Activated naive CD4-positive, alpha-beta T cell treated with anti-CD3 and anti-CD28 coated beads, Interleukin-2, amount 50 U/mL, for 24 hours (primary cell): ENCODE measurements at regions not wholly inside any gene's neighbourhood (a gene's known extent, or its start where the extent isn't known, plus 50 kb on each side); places are given as distances from the start of the nearest gene placed in this dataset.

Experiments used
- H3K27ac Mint-ChIP-seq: one replicate; pipeline ENCODE4 v1.8.0; 2021; ENCODE audit warnings: mild to moderate bottlenecking, mixed read lengths
- H3K27me3 Mint-ChIP-seq: one replicate; pipeline ENCODE4 v1.8.0; 2021; ENCODE audit warnings: mixed read lengths
- H3K36me3 Mint-ChIP-seq: one replicate; pipeline ENCODE4 v1.8.0; 2021; ENCODE audit warnings: mixed read lengths
- H3K4me1 Mint-ChIP-seq: one replicate; pipeline ENCODE4 v1.8.0; 2021; ENCODE audit warnings: mixed read lengths
- H3K4me3 Mint-ChIP-seq: one replicate; pipeline ENCODE4 v1.8.0; 2021; ENCODE audit warnings: mild to moderate bottlenecking, mixed read lengths
- H3K9me3 Mint-ChIP-seq: one replicate; pipeline ENCODE4 v1.8.0; 2021; ENCODE audit warnings: mixed read lengths

DNA sequence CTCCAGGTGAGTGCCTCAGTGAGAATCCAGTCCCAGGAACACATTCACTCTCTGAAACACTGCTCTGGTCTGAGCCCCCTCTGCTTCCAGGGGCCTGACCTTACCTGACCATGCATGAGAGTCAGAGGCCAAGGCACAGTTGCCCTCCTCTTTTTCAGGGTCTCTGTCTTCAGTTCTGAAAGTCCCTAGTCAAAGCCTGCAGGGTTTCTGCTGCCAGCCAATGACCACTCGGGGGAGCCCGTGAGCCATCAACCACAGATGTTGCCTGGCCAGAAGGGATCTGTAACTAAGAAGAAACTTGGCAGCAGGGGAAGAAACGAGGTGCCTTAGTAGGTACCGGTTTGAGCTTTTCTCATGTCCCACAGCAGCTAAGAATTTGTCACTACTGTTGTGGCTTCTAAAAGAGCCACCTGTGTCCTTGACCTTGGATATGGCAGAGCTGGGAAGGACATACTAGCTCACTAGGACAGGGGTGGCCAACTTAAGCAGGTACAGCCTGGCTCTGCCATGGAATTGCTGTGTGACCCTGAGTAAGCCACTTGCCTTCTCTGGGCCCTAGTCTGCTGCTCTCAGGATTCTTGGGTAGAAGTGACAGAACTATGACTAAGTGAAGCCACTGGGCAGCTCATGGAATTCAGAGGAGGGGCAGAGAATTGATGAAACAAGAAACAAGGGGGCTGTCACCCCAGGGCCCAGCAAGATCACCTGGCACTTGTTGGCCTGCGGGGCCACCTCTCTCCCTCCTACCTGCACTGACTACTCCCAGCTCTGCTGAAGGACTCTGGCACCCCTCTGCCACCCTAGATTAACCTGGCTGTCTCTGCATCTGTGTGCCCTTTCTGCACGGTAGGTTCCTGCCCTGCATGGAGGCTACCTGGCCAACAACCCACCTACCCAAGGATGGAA lies 83.8 kb upstream of the GPR26 start:
- H3K4me1 Mint-ChIP-seq = no peaks in the 10 kb centered on the region
- no peak overlapping the region for H3K4me3 Mint-ChIP-seq
- H3K9me3 Mint-ChIP-seq = no peaks in the 10 kb centered on the region
- H3K27me3 Mint-ChIP-seq = peaks cover 30% of the 10 kb centered on the region
- H3K27ac Mint-ChIP-seq = no peak overlapping the region
- H3K36me3 Mint-ChIP-seq = no peaks in the 10 kb centered on the region

- H3K36me3 Mint-ChIP-seq = no peaks in the 10 kb centered on the region
- H3K27me3 Mint-ChIP-seq = peaks cover 27% of the 10 kb centered on the region
- no peak overlapping the region for H3K4me3 Mint-ChIP-seq
- no peaks in the 10 kb centered on the region for H3K4me1 Mint-ChIP-seq
- no peak overlapping the region for H3K27ac Mint-ChIP-seq
- no peaks in the 10 kb centered on the region for H3K9me3 Mint-ChIP-seq
These were observed 82.3 kb upstream of the GPR26 start for GRCh38 chr10:123583639-123584418.

- no peak overlapping the region for H3K4me3 Mint-ChIP-seq
These were observed 81.8 kb upstream of the GPR26 start for GRCh38 chr10:123584419-123584775.

DNA sequence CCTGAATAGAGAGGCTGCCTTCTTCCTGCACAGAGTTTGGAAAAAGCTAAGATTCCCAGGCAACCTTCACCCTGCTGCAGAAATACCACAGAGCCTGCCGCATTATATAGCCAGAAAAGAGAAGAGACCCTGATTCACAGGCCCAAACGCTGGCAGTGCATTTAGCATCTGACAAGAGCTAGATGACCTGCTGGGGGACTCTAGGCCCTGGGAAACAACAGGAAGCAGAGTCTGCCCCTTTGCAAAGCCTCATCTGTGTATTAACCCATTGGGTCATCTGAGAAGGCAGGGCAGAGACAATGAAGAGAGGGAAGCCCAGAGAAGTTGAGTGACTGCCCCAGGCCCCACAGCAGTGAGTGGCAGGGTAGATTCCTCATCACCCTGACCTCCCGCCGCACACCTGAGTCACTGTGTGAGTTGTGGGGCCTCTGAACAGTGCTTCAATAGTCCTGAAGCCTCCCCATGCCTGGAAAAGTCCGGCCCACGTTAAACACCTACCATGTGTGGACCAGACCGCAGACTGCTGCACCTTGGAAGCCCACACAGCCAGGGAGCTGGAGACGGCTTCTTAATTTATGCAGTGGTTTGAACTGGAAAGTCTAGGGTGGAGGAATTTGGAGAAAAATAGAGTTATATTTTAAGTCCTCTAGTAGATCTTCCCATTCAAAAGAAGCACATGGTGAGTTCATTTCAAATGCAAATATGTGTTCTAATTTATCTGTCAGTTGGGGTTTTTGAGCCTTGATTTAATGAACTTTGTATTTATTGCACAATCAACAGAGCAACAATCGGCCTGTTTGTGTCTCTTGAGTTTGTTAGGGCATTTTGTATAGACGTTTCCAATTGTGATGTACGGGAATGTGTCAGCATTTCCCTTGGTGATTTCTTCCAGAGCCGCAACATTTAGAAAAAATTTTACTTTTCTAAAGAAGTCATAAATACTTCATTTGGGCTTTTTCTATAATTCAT lies 80.4 kb upstream of the GPR26 start:
- Mint-ChIP-seq H3K27ac (no peak overlapping the region), H3K36me3 (no peaks in the 10 kb centered on the region), H3K4me3 (no peak overlapping the region), H3K27me3 (peaks cover 20% of the 10 kb centered on the region), H3K4me1 (no peaks in the 10 kb centered on the region), H3K9me3 (no peaks in the 10 kb centered on the region)

More at GRCh38 chr10:123584419-123584775, 81.8 kb upstream of the GPR26 start:
- Mint-ChIP-seq H3K9me3 (no peaks in the 10 kb centered on the region), H3K27me3 (peaks cover 24% of the 10 kb centered on the region), H3K27ac (no peak overlapping the region), H3K4me1 (no peaks in the 10 kb centered on the region), H3K36me3 (no peaks in the 10 kb centered on the region)

- no peaks in the 10 kb centered on the region for H3K36me3 Mint-ChIP-seq
- no peaks in the 10 kb centered on the region for H3K4me1 Mint-ChIP-seq
- H3K27ac Mint-ChIP-seq = no peak overlapping the region
- no peaks in the 10 kb centered on the region for H3K9me3 Mint-ChIP-seq
- peaks cover 22% of the 10 kb centered on the region for H3K27me3 Mint-ChIP-seq
- no peak overlapping the region for H3K4me3 Mint-ChIP-seq
These were observed 79.0 kb upstream of the GPR26 start for GRCh38 chr10:123587110-123587509.

DNA sequence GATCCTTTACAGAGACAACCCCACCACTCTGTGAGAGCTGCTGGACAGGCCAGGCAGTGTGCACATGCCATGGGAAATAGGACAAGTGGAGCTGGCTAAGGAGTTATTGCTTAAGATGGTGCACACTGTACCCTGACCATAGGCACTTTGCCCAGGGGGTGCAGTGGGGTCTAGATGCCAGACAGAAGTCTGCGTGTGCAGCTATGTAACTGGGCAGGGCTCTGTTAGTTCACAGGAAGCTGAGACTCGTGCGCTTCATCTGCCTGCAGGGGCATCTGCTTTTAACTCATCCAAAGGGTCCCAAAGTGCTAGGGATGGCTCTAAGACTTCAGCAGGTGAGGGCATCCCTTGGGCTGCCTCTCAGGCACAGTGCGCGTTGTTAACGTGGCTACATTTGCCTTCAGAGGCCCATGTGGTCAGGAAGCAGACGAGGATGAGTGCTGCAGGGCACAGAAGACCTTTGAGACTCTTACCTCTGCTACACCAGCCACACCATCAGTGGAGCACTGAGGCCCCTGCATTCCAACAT lies 77.7 kb upstream of the GPR26 start:
- Mint-ChIP-seq H3K27me3 (peaks cover 17% of the 10 kb centered on the region), H3K27ac (no peak overlapping the region), H3K9me3 (no peaks in the 10 kb centered on the region), H3K4me1 (no peaks in the 10 kb centered on the region), H3K4me3 (no peak overlapping the region), H3K36me3 (no peaks in the 10 kb centered on the region)

- H3K9me3 Mint-ChIP-seq = no peaks in the 10 kb centered on the region
- no peak overlapping the region for H3K27ac Mint-ChIP-seq
- peaks cover 13% of the 10 kb centered on the region for H3K27me3 Mint-ChIP-seq
- H3K4me3 Mint-ChIP-seq = no peak overlapping the region
- no peaks in the 10 kb centered on the region for H3K36me3 Mint-ChIP-seq
- H3K4me1 Mint-ChIP-seq = no peaks in the 10 kb centered on the region
These were observed 70.5 kb upstream of the GPR26 start for GRCh38 chr10:123595661-123596060.

- Mint-ChIP-seq H3K4me3 (no peak overlapping the region), H3K9me3 (peaks cover 13% of the 10 kb centered on the region), H3K4me1 (no peaks in the 10 kb centered on the region), H3K36me3 (no peaks in the 10 kb centered on the region), H3K27me3 (peaks cover 6% of the 10 kb centered on the region), H3K27ac (no peak overlapping the region)
These were observed 68.5 kb upstream of the GPR26 start for GRCh38 chr10:123597676-123598075.

- no peak overlapping the region for H3K27ac Mint-ChIP-seq
- peaks cover 9% of the 10 kb centered on the region for H3K27me3 Mint-ChIP-seq
- H3K4me3 Mint-ChIP-seq = no peak overlapping the region
- peaks cover 13% of the 10 kb centered on the region for H3K9me3 Mint-ChIP-seq
- H3K36me3 Mint-ChIP-seq = no peaks in the 10 kb centered on the region
- H3K4me1 Mint-ChIP-seq = no peaks in the 10 kb centered on the region
These were observed 66.7 kb upstream of the GPR26 start for GRCh38 chr10:123599366-123599849.

DNA sequence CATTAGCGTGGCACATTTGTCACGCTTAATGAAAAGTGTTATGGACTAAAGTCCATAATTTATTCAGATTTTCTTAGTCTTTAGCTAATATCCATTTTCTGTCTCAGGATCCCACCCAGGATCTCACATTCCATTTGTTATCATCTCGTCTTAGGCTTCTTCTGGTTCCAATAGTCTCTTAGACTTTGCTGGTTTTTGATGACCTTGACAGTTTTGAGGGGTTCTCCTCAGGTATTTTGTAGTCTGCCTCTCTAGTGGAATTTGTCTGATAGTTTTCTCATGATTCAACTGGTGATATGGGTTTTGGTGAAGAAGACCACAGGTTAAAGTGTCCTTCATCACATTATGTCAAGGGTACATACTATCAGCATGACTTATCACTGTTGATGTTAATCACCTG lies 66.0 kb upstream of the GPR26 start:
- Mint-ChIP-seq H3K27me3 (peaks cover 9% of the 10 kb centered on the region), H3K36me3 (no peaks in the 10 kb centered on the region), H3K4me1 (no peaks in the 10 kb centered on the region), H3K4me3 (no peak overlapping the region), H3K27ac (no peak overlapping the region), H3K9me3 (peaks cover 13% of the 10 kb centered on the region)

- Mint-ChIP-seq H3K27ac (no peak overlapping the region), H3K9me3 (peaks cover 13% of the 10 kb centered on the region), H3K27me3 (peaks cover 24% of the 10 kb centered on the region), H3K36me3 (no peaks in the 10 kb centered on the region), H3K4me3 (no peak overlapping the region), H3K4me1 (no peaks in the 10 kb centered on the region)
These were observed 63.0 kb upstream of the GPR26 start for GRCh38 chr10:123603130-123603529.

- H3K27me3 Mint-ChIP-seq = peaks cover 30% of the 10 kb centered on the region
- no peaks in the 10 kb centered on the region for H3K4me1 Mint-ChIP-seq
- H3K36me3 Mint-ChIP-seq = no peaks in the 10 kb centered on the region
These were observed 61.6 kb upstream of the GPR26 start for GRCh38 chr10:123604506-123604905.

DNA sequence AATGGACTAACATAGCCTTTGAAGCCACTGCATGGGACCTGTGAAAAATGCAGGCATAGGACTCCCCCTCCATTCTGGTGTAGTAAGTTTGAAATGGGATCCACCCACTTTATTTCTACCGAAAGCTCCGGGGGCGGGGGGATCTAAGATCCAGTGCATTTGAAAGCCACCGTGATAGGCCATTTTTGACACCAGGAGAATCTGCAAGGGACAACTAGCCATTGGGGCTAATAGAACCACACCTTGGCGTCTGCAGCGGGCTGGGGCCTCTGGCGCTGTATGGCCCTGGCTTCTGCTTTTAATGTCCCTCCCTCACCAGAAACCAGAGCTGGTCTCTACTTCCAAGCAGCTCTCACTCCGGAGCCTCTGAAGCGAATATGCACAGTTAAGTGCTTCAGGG lies 60.1 kb upstream of the GPR26 start:
- Mint-ChIP-seq H3K27ac (no peak overlapping the region), H3K4me1 (no peaks in the 10 kb centered on the region), H3K4me3 (no peak overlapping the region), H3K9me3 (peaks cover 9% of the 10 kb centered on the region), H3K27me3 (peaks cover 30% of the 10 kb centered on the region), H3K36me3 (no peaks in the 10 kb centered on the region)

More at GRCh38 chr10:123604506-123604905, 61.6 kb upstream of the GPR26 start:
- Mint-ChIP-seq H3K4me3 (no peak overlapping the region), H3K27ac (no peak overlapping the region), H3K9me3 (peaks cover 13% of the 10 kb centered on the region)

- H3K36me3 Mint-ChIP-seq = no peaks in the 10 kb centered on the region
- H3K4me3 Mint-ChIP-seq = no peak overlapping the region
- H3K9me3 Mint-ChIP-seq = no peaks in the 10 kb centered on the region
- H3K27me3 Mint-ChIP-seq = peaks cover 30% of the 10 kb centered on the region
- H3K27ac Mint-ChIP-seq = no peak overlapping the region
- H3K4me1 Mint-ChIP-seq = no peaks in the 10 kb centered on the region
These were observed 59.2 kb upstream of the GPR26 start for GRCh38 chr10:123606955-123607354.

GRCh38 chr10:123607386-123607785 lies 58.8 kb upstream of the GPR26 start:
- Mint-ChIP-seq H3K27me3 (peaks cover 30% of the 10 kb centered on the region), H3K4me1 (no peaks in the 10 kb centered on the region), H3K27ac (no peak overlapping the region), H3K4me3 (no peak overlapping the region), H3K36me3 (no peaks in the 10 kb centered on the region), H3K9me3 (no peaks in the 10 kb centered on the region)
